Liver (tissue), 3 donors: ENCODE measurements at regions not wholly inside any gene's neighbourhood (a gene's known extent, or its start where the extent isn't known, plus 50 kb on each side); places are given as distances from the start of the nearest gene placed in this dataset.

Experiments used
- EGR1 ChIP-seq, 2 donors: IDR thresholded peaks; 2 replicates each; pipeline ENCODE4 v1.6.1; 2016 to 2018; ENCODE audit warnings: antibody characterized with exemption in 2 of 2, low read depth in 2 of 2
- FOXA1 ChIP-seq: IDR thresholded peaks from 2 replicates; pipeline ENCODE4 v1.6.1; 2016; ENCODE audit warnings: antibody characterized with exemption
- GABPA ChIP-seq, 2 donors: IDR thresholded peaks in 1 of 2; conservative IDR thresholded peaks in 1 of 2; 2 replicates each; pipeline ENCODE4 v1.6.1; 2016; ENCODE audit warnings: antibody characterized with exemption in 2 of 2, mild to moderate bottlenecking in 1 of 2, moderate library complexity in 1 of 2
- HNF4G ChIP-seq: IDR thresholded peaks from 2 replicates; pipeline ENCODE4 v1.6.1; 2016; ENCODE audit warnings: antibody characterized with exemption
- JUND ChIP-seq, 2 donors: IDR thresholded peaks; 2 replicates each; pipeline ENCODE4 v1.6.1; 2016; ENCODE audit warnings: antibody characterized with exemption in 2 of 2
- NR2F2 ChIP-seq: IDR thresholded peaks from 2 replicates; pipeline ENCODE4 v1.6.1; 2016; ENCODE audit warnings: antibody characterized with exemption
- RAD21 ChIP-seq, 2 donors: IDR thresholded peaks; 2 replicates each; pipeline ENCODE4 v1.6.1; 2016; ENCODE audit warnings: antibody characterized with exemption in 2 of 2, mild to moderate bottlenecking in 2 of 2
- RXRA ChIP-seq, 2 donors: IDR thresholded peaks; 2 replicates each; pipeline ENCODE4 v1.6.1; 2017 to 2018; ENCODE audit warnings: antibody characterized with exemption in 2 of 2, mild to moderate bottlenecking in 1 of 2
- TAF1 ChIP-seq: conservative IDR thresholded peaks from 2 replicates; pipeline ENCODE4 v1.6.1; 2016; ENCODE audit warnings: antibody characterized with exemption, mild to moderate bottlenecking
- TF ChIP-seq, protein P1 (sequence below): fragments of 150-350 bp; IDR thresholded peaks from 2 replicates; pipeline ENCODE4 v1.5.1; 2017; ENCODE audit warnings: improper control_type of control experiment, low read depth, low read length; ENCODE audit not compliant: missing input control
- TF ChIP-seq, protein P2 (sequence below): IDR thresholded peaks from 2 replicates; pipeline ENCODE4 v1.6.1; 2016; ENCODE audit warnings: antibody characterized with exemption
- TF ChIP-seq, protein P3 (sequence below): IDR thresholded peaks from 2 replicates; pipeline ENCODE4 v1.6.1; 2016; ENCODE audit warnings: antibody characterized with exemption
- TF ChIP-seq, protein P4 (sequence below): IDR thresholded peaks from 2 replicates; pipeline ENCODE4 v1.6.1; 2016; ENCODE audit warnings: antibody characterized with exemption, mild to moderate bottlenecking
- TF ChIP-seq, protein P5 (sequence below): IDR thresholded peaks from 2 replicates; pipeline ENCODE4 v1.6.1; 2016; ENCODE audit warnings: antibody characterized with exemption
- donor health status: healthy.
- donor health status: healthy.

DNA sequence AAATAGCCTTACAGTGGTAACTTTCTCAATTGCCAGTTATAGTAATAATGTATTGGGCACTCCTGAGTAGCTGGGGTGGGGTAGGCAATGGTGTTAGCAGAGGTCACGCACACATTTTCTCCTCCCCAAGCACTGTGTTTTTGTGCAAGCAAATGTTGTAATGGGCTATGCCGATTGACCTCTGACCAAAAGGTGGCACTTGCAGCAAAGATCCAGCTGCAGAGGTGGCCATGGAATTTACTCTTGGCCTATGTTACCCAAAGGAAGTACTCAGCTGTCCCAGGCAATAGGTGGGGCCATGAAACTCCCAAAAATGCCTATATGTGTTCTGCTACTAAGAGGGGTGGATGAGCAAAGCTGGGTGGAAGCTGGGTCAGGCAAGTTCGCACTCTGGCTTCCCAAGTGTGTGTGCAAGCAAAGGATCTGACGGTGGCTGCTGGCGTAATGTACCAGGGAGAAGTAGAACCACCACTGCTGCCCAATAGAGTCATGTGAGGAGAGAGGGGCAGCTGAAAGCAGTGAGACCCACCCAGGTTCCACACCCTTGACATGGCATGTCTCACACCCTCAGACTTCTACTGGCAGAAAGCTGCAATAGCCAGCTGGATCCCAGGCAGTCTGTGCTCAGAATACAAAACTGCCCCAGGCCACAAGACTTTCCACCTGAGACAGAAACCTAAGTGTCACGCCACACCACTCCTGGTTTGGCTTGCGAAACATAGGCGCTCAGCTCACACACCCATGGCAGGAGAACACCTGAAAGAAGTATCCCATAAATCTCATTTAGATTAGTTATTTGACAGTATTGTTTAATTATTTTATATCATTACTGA lies 353.3 kb upstream of the EMCN start:
- TF ChIP-seq, protein P1, sequence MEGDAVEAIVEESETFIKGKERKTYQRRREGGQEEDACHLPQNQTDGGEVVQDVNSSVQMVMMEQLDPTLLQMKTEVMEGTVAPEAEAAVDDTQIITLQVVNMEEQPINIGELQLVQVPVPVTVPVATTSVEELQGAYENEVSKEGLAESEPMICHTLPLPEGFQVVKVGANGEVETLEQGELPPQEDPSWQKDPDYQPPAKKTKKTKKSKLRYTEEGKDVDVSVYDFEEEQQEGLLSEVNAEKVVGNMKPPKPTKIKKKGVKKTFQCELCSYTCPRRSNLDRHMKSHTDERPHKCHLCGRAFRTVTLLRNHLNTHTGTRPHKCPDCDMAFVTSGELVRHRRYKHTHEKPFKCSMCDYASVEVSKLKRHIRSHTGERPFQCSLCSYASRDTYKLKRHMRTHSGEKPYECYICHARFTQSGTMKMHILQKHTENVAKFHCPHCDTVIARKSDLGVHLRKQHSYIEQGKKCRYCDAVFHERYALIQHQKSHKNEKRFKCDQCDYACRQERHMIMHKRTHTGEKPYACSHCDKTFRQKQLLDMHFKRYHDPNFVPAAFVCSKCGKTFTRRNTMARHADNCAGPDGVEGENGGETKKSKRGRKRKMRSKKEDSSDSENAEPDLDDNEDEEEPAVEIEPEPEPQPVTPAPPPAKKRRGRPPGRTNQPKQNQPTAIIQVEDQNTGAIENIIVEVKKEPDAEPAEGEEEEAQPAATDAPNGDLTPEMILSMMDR: no peak
- TF ChIP-seq, protein P2, sequence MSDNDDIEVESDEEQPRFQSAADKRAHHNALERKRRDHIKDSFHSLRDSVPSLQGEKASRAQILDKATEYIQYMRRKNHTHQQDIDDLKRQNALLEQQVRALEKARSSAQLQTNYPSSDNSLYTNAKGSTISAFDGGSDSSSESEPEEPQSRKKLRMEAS: no peak
- TF ChIP-seq, protein P3, sequence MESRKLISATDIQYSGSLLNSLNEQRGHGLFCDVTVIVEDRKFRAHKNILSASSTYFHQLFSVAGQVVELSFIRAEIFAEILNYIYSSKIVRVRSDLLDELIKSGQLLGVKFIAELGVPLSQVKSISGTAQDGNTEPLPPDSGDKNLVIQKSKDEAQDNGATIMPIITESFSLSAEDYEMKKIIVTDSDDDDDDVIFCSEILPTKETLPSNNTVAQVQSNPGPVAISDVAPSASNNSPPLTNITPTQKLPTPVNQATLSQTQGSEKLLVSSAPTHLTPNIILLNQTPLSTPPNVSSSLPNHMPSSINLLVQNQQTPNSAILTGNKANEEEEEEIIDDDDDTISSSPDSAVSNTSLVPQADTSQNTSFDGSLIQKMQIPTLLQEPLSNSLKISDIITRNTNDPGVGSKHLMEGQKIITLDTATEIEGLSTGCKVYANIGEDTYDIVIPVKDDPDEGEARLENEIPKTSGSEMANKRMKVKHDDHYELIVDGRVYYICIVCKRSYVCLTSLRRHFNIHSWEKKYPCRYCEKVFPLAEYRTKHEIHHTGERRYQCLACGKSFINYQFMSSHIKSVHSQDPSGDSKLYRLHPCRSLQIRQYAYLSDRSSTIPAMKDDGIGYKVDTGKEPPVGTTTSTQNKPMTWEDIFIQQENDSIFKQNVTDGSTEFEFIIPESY: no peak
- TF ChIP-seq RAD21 (IDR thresholded peaks at IDR 0.05) (no peak), RXRA (IDR thresholded peaks at IDR 0.05) (no peak), HNF4G (no peak), TAF1 (no peak), FOXA1 (no peak), JUND (IDR thresholded peaks at IDR 0.05) (no peak), EGR1 (IDR thresholded peaks at IDR 0.05; ENCODE audit: low read depth in 2 of 2) (no peak), NR2F2 (no peak), GABPA (IDR thresholded peaks at IDR 0.05 in 1 of 2, conservative IDR thresholded peaks at IDR 0.05 in 1 of 2) (no peak)
- TF ChIP-seq, protein P4, sequence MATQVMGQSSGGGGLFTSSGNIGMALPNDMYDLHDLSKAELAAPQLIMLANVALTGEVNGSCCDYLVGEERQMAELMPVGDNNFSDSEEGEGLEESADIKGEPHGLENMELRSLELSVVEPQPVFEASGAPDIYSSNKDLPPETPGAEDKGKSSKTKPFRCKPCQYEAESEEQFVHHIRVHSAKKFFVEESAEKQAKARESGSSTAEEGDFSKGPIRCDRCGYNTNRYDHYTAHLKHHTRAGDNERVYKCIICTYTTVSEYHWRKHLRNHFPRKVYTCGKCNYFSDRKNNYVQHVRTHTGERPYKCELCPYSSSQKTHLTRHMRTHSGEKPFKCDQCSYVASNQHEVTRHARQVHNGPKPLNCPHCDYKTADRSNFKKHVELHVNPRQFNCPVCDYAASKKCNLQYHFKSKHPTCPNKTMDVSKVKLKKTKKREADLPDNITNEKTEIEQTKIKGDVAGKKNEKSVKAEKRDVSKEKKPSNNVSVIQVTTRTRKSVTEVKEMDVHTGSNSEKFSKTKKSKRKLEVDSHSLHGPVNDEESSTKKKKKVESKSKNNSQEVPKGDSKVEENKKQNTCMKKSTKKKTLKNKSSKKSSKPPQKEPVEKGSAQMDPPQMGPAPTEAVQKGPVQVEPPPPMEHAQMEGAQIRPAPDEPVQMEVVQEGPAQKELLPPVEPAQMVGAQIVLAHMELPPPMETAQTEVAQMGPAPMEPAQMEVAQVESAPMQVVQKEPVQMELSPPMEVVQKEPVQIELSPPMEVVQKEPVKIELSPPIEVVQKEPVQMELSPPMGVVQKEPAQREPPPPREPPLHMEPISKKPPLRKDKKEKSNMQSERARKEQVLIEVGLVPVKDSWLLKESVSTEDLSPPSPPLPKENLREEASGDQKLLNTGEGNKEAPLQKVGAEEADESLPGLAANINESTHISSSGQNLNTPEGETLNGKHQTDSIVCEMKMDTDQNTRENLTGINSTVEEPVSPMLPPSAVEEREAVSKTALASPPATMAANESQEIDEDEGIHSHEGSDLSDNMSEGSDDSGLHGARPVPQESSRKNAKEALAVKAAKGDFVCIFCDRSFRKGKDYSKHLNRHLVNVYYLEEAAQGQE: no peak
- TF ChIP-seq, protein P5, sequence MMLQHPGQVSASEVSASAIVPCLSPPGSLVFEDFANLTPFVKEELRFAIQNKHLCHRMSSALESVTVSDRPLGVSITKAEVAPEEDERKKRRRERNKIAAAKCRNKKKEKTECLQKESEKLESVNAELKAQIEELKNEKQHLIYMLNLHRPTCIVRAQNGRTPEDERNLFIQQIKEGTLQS: no peak
